OCI-LY1 (cell line): ENCODE measurements at regions not wholly inside any gene's neighbourhood (a gene's known extent, or its start where the extent isn't known, plus 50 kb on each side); places are given as distances from the start of the nearest gene placed in this dataset.

Experiments used
- EZH2 ChIP-seq: fragments of 200-600 bp; sonication (generic), shearing (Covaris generic); IDR thresholded peaks from 2 replicates; pipeline ENCODE4 v1.8.0; 2017; ENCODE audit warnings: borderline replicate concordance, mixed run types, mild to moderate bottlenecking, antibody characterized with exemption, low read length, moderate library complexity, mixed read lengths
- TF ChIP-seq, protein P1 (sequence below): fragments of 200-600 bp; sonication (generic), shearing (Covaris generic); IDR thresholded peaks from 2 replicates; pipeline ENCODE4 v1.5.1; 2017; ENCODE audit warnings: mild to moderate bottlenecking, antibody characterized with exemption, low read length, moderate library complexity, mixed read lengths

DNA sequence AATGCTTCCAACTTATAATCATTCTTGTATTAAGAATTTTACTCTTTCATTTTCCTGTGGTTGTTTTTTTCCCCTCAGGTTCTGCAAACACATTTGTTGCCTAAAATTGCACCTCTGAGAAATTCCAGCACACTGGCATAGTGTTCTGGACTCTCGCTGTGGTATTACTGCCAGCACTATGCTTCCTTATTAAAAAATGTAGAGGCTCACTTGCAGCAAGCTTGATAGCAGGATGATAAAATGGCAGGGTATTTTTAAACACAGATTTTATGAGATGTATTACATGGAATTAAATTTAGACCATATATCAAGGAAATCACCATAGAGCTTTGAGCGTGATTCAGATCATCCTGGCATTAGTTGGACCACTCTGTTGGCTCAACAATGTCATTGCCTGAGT, 416.7 kb upstream of the AKR1E2 start:
- TF ChIP-seq, protein P1, sequence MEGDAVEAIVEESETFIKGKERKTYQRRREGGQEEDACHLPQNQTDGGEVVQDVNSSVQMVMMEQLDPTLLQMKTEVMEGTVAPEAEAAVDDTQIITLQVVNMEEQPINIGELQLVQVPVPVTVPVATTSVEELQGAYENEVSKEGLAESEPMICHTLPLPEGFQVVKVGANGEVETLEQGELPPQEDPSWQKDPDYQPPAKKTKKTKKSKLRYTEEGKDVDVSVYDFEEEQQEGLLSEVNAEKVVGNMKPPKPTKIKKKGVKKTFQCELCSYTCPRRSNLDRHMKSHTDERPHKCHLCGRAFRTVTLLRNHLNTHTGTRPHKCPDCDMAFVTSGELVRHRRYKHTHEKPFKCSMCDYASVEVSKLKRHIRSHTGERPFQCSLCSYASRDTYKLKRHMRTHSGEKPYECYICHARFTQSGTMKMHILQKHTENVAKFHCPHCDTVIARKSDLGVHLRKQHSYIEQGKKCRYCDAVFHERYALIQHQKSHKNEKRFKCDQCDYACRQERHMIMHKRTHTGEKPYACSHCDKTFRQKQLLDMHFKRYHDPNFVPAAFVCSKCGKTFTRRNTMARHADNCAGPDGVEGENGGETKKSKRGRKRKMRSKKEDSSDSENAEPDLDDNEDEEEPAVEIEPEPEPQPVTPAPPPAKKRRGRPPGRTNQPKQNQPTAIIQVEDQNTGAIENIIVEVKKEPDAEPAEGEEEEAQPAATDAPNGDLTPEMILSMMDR, result no peak
- TF ChIP-seq EZH2, result no peak
